ENCODE measurements at regions not wholly inside any gene's neighbourhood (a gene's known extent, or its start where the extent isn't known, plus 50 kb on each side); places are given as distances from the start of the nearest gene placed in this dataset.
"Not testable (repeated sequence)": the region's sequence is repeated elsewhere in the genome, so short reads cannot be mapped to it uniquely, and the experiment has no call there.

- H3K27ac ChIP-seq (ENCODE audit: low read depth, low read length): no peak overlapping the region
- WGBS, 2 experiments (ENCODE audit: insufficient coverage in 1 of 2, insufficient read length in 1 of 2): 100% methylated on average over 1 of the region's 1 CpG
- TF ChIP-seq CTCF (conservative IDR thresholded peaks at IDR 0.05): no peak
- H3K9ac ChIP-seq (ENCODE audit: extremely low read depth, low read length, poor library complexity, severe bottlenecking): no peak overlapping the region
- no peak overlapping the region for H3K4me3 ChIP-seq (ENCODE audit: low read length)
- Mint-ChIP-seq H3K4me3 (no peak overlapping the region), H3K36me3 (ENCODE audit: low read depth) (peaks cover 4% of the 10 kb centered on the region), H3K4me1 (no peaks in the 10 kb centered on the region), H3K9me3 (peaks cover 21% of the 10 kb centered on the region), H3K27me3 (ENCODE audit: insufficient read depth) (no peaks in the 10 kb centered on the region), H3K27ac (no peak overlapping the region)
- no peaks in the 10 kb centered on the region for H3K36me3 ChIP-seq (ENCODE audit: control insufficient read depth, insufficient read depth, low read length)
- no peaks in the 10 kb centered on the region for H3K27me3 ChIP-seq (ENCODE audit: control insufficient read depth, insufficient read depth, low read length, poor library complexity, severe bottlenecking)
- no peaks in the 10 kb centered on the region for H3K4me1 ChIP-seq (ENCODE audit: control insufficient read depth, insufficient read depth, low read length)
- DNase-seq: no peak
- peaks cover 19% of the 10 kb centered on the region for H3K9me3 ChIP-seq (ENCODE audit: control insufficient read depth, low read length)
Observed at GRCh38 chr12:88834226-88834625, 254.0 kb upstream of the KITLG start.

GRCh38 chr12:88833641-88834116 lies 253.4 kb upstream of the KITLG start:
- Mint-ChIP-seq H3K36me3 (ENCODE audit: low read depth) (peaks cover 4% of the 10 kb centered on the region), H3K9me3 (peaks cover 17% of the 10 kb centered on the region), H3K4me3 (no peak overlapping the region), H3K4me1 (no peaks in the 10 kb centered on the region), H3K27ac (no peak overlapping the region), H3K27me3 (ENCODE audit: insufficient read depth) (no peaks in the 10 kb centered on the region)
- no peaks in the 10 kb centered on the region for H3K36me3 ChIP-seq (ENCODE audit: control insufficient read depth, insufficient read depth, low read length)
- H3K27me3 ChIP-seq (ENCODE audit: control insufficient read depth, insufficient read depth, low read length, poor library complexity, severe bottlenecking): no peaks in the 10 kb centered on the region
- no peak overlapping the region for H3K9ac ChIP-seq (ENCODE audit: extremely low read depth, low read length, poor library complexity, severe bottlenecking)
- no peak for DNase-seq
- H3K9me3 ChIP-seq (ENCODE audit: control insufficient read depth, low read length): peaks cover 14% of the 10 kb centered on the region
- H3K27ac ChIP-seq (ENCODE audit: low read depth, low read length): no peak overlapping the region
- H3K4me3 ChIP-seq (ENCODE audit: low read length): no peak overlapping the region
- no peaks in the 10 kb centered on the region for H3K4me1 ChIP-seq (ENCODE audit: control insufficient read depth, insufficient read depth, low read length)
- no peak for TF ChIP-seq CTCF (conservative IDR thresholded peaks at IDR 0.05)

DNA sequence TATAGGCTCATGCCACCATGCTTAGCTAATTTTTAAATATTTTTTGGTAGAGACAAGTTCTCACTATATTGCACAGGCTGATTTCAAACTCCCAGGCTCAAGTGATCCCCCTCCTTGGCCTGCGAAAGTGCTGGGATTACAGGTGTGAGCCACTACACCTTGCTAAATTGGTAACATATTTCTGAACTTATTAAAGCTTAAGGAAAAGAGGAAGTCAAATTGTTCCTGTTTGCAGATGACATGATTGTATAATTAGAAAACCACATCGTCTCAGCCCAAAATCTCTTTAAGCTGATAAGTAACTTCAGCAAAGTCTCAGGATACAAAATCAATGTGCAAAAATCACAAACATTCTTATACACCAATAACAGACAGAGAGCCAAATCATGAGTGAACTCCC lies 248.3 kb upstream of the KITLG start:
- not testable (repeated sequence) for H3K27me3 Mint-ChIP-seq (ENCODE audit: insufficient read depth)

GRCh38 chr12:88820012-88820411 lies 239.7 kb upstream of the KITLG start:
- no peak for DNase-seq
- Mint-ChIP-seq H3K9me3 (peaks cover 5% of the 10 kb centered on the region), H3K4me1 (peaks cover 2% of the 10 kb centered on the region), H3K4me3 (no peak overlapping the region), H3K36me3 (ENCODE audit: low read depth) (no peaks in the 10 kb centered on the region), H3K27me3 (ENCODE audit: insufficient read depth) (no peaks in the 10 kb centered on the region), H3K27ac (no peak overlapping the region)
- no peak for TF ChIP-seq CTCF (conservative IDR thresholded peaks at IDR 0.05)
- H3K4me3 ChIP-seq (ENCODE audit: low read length): no peak overlapping the region
- H3K4me1 ChIP-seq (ENCODE audit: control insufficient read depth, insufficient read depth, low read length): no peaks in the 10 kb centered on the region
- no peaks in the 10 kb centered on the region for H3K36me3 ChIP-seq (ENCODE audit: control insufficient read depth, insufficient read depth, low read length)
- no peak overlapping the region for H3K27ac ChIP-seq (ENCODE audit: low read depth, low read length)
- no peaks in the 10 kb centered on the region for H3K27me3 ChIP-seq (ENCODE audit: control insufficient read depth, insufficient read depth, low read length, poor library complexity, severe bottlenecking)
- H3K9ac ChIP-seq (ENCODE audit: extremely low read depth, low read length, poor library complexity, severe bottlenecking): no peak overlapping the region
- 75 to 100% methylated on average over 1 of the region's 1 CpG for WGBS, 2 experiments (ENCODE audit: insufficient coverage in 1 of 2, insufficient read length in 1 of 2)
- H3K9me3 ChIP-seq (ENCODE audit: control insufficient read depth, low read length): no peaks in the 10 kb centered on the region

More for the DNA sequence above, 248.3 kb upstream of the KITLG start:
- H3K4me1 Mint-ChIP-seq; H3K36me3 Mint-ChIP-seq (ENCODE audit: low read depth); H3K9me3 ChIP-seq (ENCODE audit: control insufficient read depth, low read length); H3K9me3 Mint-ChIP-seq; H3K9ac ChIP-seq (ENCODE audit: extremely low read depth, low read length, poor library complexity, severe bottlenecking); H3K36me3 ChIP-seq (ENCODE audit: control insufficient read depth, insufficient read depth, low read length); H3K4me3 ChIP-seq (ENCODE audit: low read length); H3K4me3 Mint-ChIP-seq; H3K4me1 ChIP-seq (ENCODE audit: control insufficient read depth, insufficient read depth, low read length); DNase-seq; H3K27me3 ChIP-seq (ENCODE audit: control insufficient read depth, insufficient read depth, low read length, poor library complexity, severe bottlenecking); H3K27ac ChIP-seq (ENCODE audit: low read depth, low read length); H3K27ac Mint-ChIP-seq: not testable (repeated sequence)
- WGBS, 2 experiments (ENCODE audit: insufficient coverage in 1 of 2, insufficient read length in 1 of 2): 94 to 100% methylated on average over 1 to 2 of the region's 2 CpGs
